ENCODE measurements at regions not wholly inside any gene's neighbourhood (a gene's known extent, or its start where the extent isn't known, plus 50 kb on each side); places are given as distances from the start of the nearest gene placed in this dataset.

DNA sequence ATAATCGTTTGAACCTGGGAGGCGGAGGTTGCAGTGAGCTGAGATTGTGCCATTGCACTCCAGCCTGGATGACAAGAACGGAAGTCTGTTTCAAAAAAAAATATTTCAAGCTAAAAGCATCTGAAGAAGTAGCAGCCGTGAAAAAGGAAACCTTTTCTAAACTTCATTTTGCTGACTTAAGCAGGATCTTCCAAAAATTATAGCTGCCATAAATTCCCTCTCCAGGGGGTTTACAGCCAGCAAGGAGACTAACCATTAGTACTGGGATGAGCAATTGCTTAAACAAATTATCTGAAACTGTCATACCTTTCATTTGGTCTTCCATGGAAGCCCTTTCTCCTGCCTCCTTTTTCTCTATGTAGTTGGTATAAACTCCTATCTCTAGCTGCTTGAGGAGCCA lies 69.9 kb upstream of the TSC22D1 start:
- TF ChIP-seq CTCF (IDR thresholded peaks at IDR 0.05 in 8 of 11, conservative IDR thresholded peaks at IDR 0.05 in 3 of 11) (no peak), POLR2AphosphoS5 (IDR thresholded peaks at IDR 0.05) (no peak)

Data from spleen (tissue), 7 donors.